ENCODE measurements at regions not wholly inside any gene's neighbourhood (a gene's known extent, or its start where the extent isn't known, plus 50 kb on each side); places are given as distances from the start of the nearest gene placed in this dataset.

DNA sequence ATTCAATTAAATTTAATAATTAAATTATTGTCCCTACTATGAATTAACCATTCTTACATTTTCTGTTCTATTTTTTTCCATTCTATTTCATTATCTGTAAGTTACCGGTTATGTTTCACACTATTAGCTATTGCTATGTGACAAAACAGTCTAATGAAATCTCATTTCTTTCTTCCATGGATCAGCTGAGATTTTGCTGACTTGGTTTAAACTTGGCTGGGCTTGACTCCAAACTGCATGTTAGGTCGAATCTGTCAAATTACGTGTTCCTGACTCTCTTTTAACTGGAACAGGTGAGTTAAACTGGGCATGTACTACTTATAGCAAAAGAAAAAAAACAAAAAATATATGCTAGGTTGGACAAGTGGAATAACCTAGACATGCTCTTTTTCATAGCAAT lies 1464.4 kb downstream of the OLFM4 start:
- Histone ChIP-seq H3K9me2 (ENCODE audit: insufficient read depth, low read length) (no peaks in the 10 kb centered on the region), H3K4me2 (ENCODE audit: low read length) (no peak overlapping the region), H3K4me1 (ENCODE audit: insufficient read depth, low read length, poor library complexity, severe bottlenecking) (no peaks in the 10 kb centered on the region), H2AFZ (ENCODE audit: low read length) (no peak overlapping the region), H3K4me3 (ENCODE audit: low read depth, low read length, poor library complexity, severe bottlenecking) (no peak overlapping the region), H3K79me2 (ENCODE audit: insufficient read depth, low read depth, low read length) (no peaks in the 10 kb centered on the region), H3K36me3 (ENCODE audit: insufficient read depth, low read length) (no peaks in the 10 kb centered on the region), H3K9me3 (ENCODE audit: low read length) (no peaks in the 10 kb centered on the region), H4K20me1 (ENCODE audit: insufficient read depth, low read length) (no peaks in the 10 kb centered on the region), H3K27ac (ENCODE audit: low read depth, low read length, poor library complexity, severe bottlenecking) (no peak overlapping the region)
- no peak for TF ChIP-seq EZH2phosphoT487 (IDR thresholded peaks at IDR 0.05; ENCODE audit: borderline replicate concordance, low read depth, low read length)
- TF ChIP-seq, protein P1, sequence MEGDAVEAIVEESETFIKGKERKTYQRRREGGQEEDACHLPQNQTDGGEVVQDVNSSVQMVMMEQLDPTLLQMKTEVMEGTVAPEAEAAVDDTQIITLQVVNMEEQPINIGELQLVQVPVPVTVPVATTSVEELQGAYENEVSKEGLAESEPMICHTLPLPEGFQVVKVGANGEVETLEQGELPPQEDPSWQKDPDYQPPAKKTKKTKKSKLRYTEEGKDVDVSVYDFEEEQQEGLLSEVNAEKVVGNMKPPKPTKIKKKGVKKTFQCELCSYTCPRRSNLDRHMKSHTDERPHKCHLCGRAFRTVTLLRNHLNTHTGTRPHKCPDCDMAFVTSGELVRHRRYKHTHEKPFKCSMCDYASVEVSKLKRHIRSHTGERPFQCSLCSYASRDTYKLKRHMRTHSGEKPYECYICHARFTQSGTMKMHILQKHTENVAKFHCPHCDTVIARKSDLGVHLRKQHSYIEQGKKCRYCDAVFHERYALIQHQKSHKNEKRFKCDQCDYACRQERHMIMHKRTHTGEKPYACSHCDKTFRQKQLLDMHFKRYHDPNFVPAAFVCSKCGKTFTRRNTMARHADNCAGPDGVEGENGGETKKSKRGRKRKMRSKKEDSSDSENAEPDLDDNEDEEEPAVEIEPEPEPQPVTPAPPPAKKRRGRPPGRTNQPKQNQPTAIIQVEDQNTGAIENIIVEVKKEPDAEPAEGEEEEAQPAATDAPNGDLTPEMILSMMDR (conservative IDR thresholded peaks at IDR 0.05; ENCODE audit: low read length), result no peak
- ChIA-PET POLR2A (no interaction called here), CTCF (ENCODE audit: unreplicated experiment) (no interaction called here)
- DNase-seq (ENCODE audit: low spot score), result no peak
- intact Hi-C loops (cut with micrococcal nuclease; ENCODE audit: unreplicated experiment), result no loop called here
- BruUV-seq (replicated peaks), result no TSS peak

DNA sequence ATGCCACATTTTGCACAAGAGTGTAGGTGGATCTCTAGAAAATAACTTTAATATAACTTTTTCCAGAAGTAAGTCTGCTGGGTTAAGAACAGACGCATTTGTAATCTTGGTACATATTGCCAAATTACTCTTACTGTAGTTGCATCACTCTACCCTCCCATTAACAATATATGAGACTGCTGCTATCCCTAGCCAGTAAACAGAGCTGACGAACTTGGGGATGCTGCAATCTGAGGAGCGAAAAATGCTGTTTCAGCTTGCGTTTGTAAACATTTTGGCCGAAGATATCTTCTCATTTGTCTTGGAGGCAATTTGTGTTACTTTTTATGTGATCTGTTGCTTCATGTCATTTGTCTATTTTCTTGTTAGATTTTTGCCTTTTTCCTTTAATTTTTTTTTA lies 1482.8 kb downstream of the OLFM4 start:
- Histone ChIP-seq H2AFZ (ENCODE audit: low read length) (no peak overlapping the region), H3K36me3 (ENCODE audit: insufficient read depth, low read length) (no peaks in the 10 kb centered on the region), H4K20me1 (ENCODE audit: insufficient read depth, low read length) (no peaks in the 10 kb centered on the region), H3K27ac (ENCODE audit: low read depth, low read length, poor library complexity, severe bottlenecking) (no peak overlapping the region), H3K9me3 (ENCODE audit: low read length) (no peaks in the 10 kb centered on the region), H3K4me2 (ENCODE audit: low read length) (no peak overlapping the region), H3K9me2 (ENCODE audit: insufficient read depth, low read length) (no peaks in the 10 kb centered on the region; the same call in 1 of the 2 replicates), H3K4me3 (ENCODE audit: low read depth, low read length, poor library complexity, severe bottlenecking) (no peak overlapping the region), H3K79me2 (ENCODE audit: insufficient read depth, low read depth, low read length) (no peaks in the 10 kb centered on the region), H3K4me1 (ENCODE audit: insufficient read depth, low read length, poor library complexity, severe bottlenecking) (no peaks in the 10 kb centered on the region)
- no TSS peak for BruUV-seq (replicated peaks)
- CTCF ChIA-PET (ENCODE audit: unreplicated experiment), result no interaction called here
- DNase-seq (ENCODE audit: low spot score), result no peak
- intact Hi-C loops (cut with micrococcal nuclease; ENCODE audit: unreplicated experiment), result no loop called here
- POLR2A ChIA-PET, result no interaction called here
- no peak for TF ChIP-seq EZH2phosphoT487 (IDR thresholded peaks at IDR 0.05; ENCODE audit: borderline replicate concordance, low read depth, low read length)
- TF ChIP-seq, protein P1 (conservative IDR thresholded peaks at IDR 0.05; ENCODE audit: low read length), result no peak

DNA sequence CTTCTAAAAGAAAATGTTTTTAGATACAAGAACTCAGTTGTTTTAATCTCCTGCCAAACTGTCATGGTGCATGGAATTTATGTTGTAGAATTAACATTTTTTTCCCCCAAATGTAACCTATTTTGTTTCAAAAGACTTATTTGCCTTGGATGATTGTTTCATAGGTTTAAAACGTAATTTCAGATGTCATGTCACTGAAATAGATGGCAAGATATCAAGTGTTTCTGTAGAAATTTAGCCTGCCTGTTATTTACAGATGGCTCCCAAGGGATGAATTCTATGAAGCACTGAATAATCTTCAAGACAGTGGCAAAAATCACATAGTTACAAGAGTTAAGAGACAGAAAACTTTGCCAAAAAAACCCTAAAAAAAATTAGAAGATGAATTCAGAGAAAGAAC lies 1484.6 kb downstream of the OLFM4 start:
- intact Hi-C loops (cut with micrococcal nuclease; ENCODE audit: unreplicated experiment), result no loop called here
- POLR2A ChIA-PET, result no interaction called here
- TF ChIP-seq EZH2phosphoT487 (IDR thresholded peaks at IDR 0.05; ENCODE audit: borderline replicate concordance, low read depth, low read length), result no peak
- TF ChIP-seq, protein P1 (conservative IDR thresholded peaks at IDR 0.05; ENCODE audit: low read length), result no peak
- H3K79me2 ChIP-seq (ENCODE audit: insufficient read depth, low read depth, low read length), result no peaks in the 10 kb centered on the region
- no peaks in the 10 kb centered on the region for H4K20me1 ChIP-seq (ENCODE audit: insufficient read depth, low read length)
- H3K4me3 ChIP-seq (ENCODE audit: low read depth, low read length, poor library complexity, severe bottlenecking), result no peak overlapping the region
- H3K4me2 ChIP-seq (ENCODE audit: low read length), result no peak overlapping the region
- BruUV-seq (replicated peaks), result no TSS peak
- no peaks in the 10 kb centered on the region for H3K4me1 ChIP-seq (ENCODE audit: insufficient read depth, low read length, poor library complexity, severe bottlenecking)
- H3K27ac ChIP-seq (ENCODE audit: low read depth, low read length, poor library complexity, severe bottlenecking), result no peak overlapping the region
- CTCF ChIA-PET (ENCODE audit: unreplicated experiment), result no interaction called here
- H2AFZ ChIP-seq (ENCODE audit: low read length), result no peak overlapping the region
- H3K36me3 ChIP-seq (ENCODE audit: insufficient read depth, low read length), result no peaks in the 10 kb centered on the region
- H3K9me2 ChIP-seq (ENCODE audit: insufficient read depth, low read length), result no peaks in the 10 kb centered on the region; the same call in 1 of the 2 replicates
- H3K9me3 ChIP-seq (ENCODE audit: low read length), result no peaks in the 10 kb centered on the region
- no peak for DNase-seq (ENCODE audit: low spot score)
